Esophagus squamous epithelium (tissue), 5 donors: ENCODE measurements at regions not wholly inside any gene's neighbourhood (a gene's known extent, or its start where the extent isn't known, plus 50 kb on each side); places are given as distances from the start of the nearest gene placed in this dataset.
A peak's percentile ranks its signal among the peaks of the same experiment; 100 is the strongest.

ENCODE experiments used
- DNase-seq: peaks from one replicate; lab custom pipeline; 2025; lab: John Stamatoyannopoulos, UW
- H3K27ac ChIP-seq, 4 donors: fragments of 200-600 bp; sonication (generic); one replicate each; pipeline ENCODE4 v1.5.1; 2016 to 2019; ENCODE audit warnings: mild to moderate bottlenecking in 1 of 4
- H3K27me3 ChIP-seq, 4 donors: fragments of 200-600 bp; sonication (generic); 1 replicate in 3 of 4; 2 replicates in 1 of 4; pipeline versions ENCODE4 v1.5.1 to v1.6.0; 2017 to 2021; ENCODE audit warnings: antibody characterized with exemption in 1 of 4
- H3K36me3 ChIP-seq, 3 donors: fragments of 200-600 bp; sonication (generic); one replicate each; pipeline ENCODE4 v1.5.1; 2016 to 2019
- H3K4me1 ChIP-seq, 3 donors: fragments of 200-600 bp; sonication (generic); one replicate each; pipeline ENCODE4 v1.5.1; 2017 to 2019
- H3K4me3 ChIP-seq, 4 donors: fragments of 200-600 bp; sonication (generic); 1 replicate in 3 of 4; 2 replicates in 1 of 4; pipeline ENCODE4 v1.5.1; 2016 to 2019; ENCODE audit warnings: mild to moderate bottlenecking in 2 of 4, moderate library complexity in 1 of 4
- H3K9me3 ChIP-seq, 3 donors: fragments of 200-600 bp; sonication (generic); one replicate each; pipeline ENCODE4 v1.5.1; 2016 to 2019
- CTCF ChIP-seq, 6 experiments: fragments of 450-650 bp in 4 of 6; fragments of 200-600 bp in 2 of 6; sonication (generic) in 2 of 6; IDR thresholded peaks; one replicate each; pipeline ENCODE4 v1.5.1; 2016 to 2019; ENCODE audit warnings: antibody characterized with exemption in 6 of 6, mild to moderate bottlenecking in 4 of 6, moderate library complexity in 4 of 6
- POLR2A ChIP-seq, 4 donors: fragments of 450-650 bp; IDR thresholded peaks; one replicate each; pipeline ENCODE4 v1.6.1; 2017; ENCODE audit warnings: antibody characterized with exemption in 4 of 4, mild to moderate bottlenecking in 4 of 4, moderate library complexity in 3 of 4
- WGBS, 2 donors: methylation state at CpG; one replicate each; pipeline ENCODE4 v1.1.5; 2018; 5-methylcytosine and 5-hydroxymethylcytosine counted together
- intact Hi-C: fragments of 100-400 bp; cut with DNase I; formaldehyde crosslinking; loops from one replicate; pipeline ENCODE4 v1.15.0; 2022
- donor health status: DM: yes; HTN: yes; CAD: no.

GRCh38 chrX:95367286-95367685, 1317.4 kb upstream of the DIAPH2 start:
- Histone ChIP-seq H3K4me3 (no peak overlapping the region), H3K9me3 (no peaks in the 10 kb centered on the region), H3K27ac (no peak overlapping the region), H3K27me3 (no peaks in the 10 kb centered on the region), H3K4me1 (no peaks in the 10 kb centered on the region), H3K36me3 (no peaks in the 10 kb centered on the region)
- WGBS, 2 donors, result 70 to 80% methylated on average over 1 to 2 of the region's 2 CpGs
- intact Hi-C loops, result no loop called here
- TF ChIP-seq POLR2A (IDR thresholded peaks at IDR 0.05) (no peak), CTCF (IDR thresholded peaks at IDR 0.05) (no peak)
- DNase-seq, result no peak

- H3K4me1 ChIP-seq, result peaks cover 0 to 19% (median 0%) of the 10 kb centered on the region in 3 donors
- H3K9me3 ChIP-seq, result no peaks in the 10 kb centered on the region
- TF ChIP-seq CTCF (IDR thresholded peaks at IDR 0.05) (no peak), POLR2A (IDR thresholded peaks at IDR 0.05) (no peak)
- H3K4me3 ChIP-seq, result no peak overlapping the region
- H3K27me3 ChIP-seq, result no peaks in the 10 kb centered on the region
- intact Hi-C loops, result no loop called here
- no peaks in the 10 kb centered on the region for H3K36me3 ChIP-seq
- peak overlapping the region; percentile 51 to 76 (median 61) for H3K27ac ChIP-seq
- DNase-seq, result no peak
Measured at GRCh38 chrX:95382799-95383198, 1301.8 kb upstream of the DIAPH2 start.

- Histone ChIP-seq H3K27me3 (no peaks in the 10 kb centered on the region), H3K36me3 (no peaks in the 10 kb centered on the region), H3K9me3 (no peaks in the 10 kb centered on the region), H3K4me1 (peaks cover 0 to 19% (median 0%) of the 10 kb centered on the region in 3 donors), H3K27ac (peak overlapping the region in 2 of 4 donors; percentile 68 to 76), H3K4me3 (no peak overlapping the region)
- intact Hi-C loops, result no loop called here
- TF ChIP-seq CTCF (IDR thresholded peaks at IDR 0.05) (no peak), POLR2A (IDR thresholded peaks at IDR 0.05) (no peak)
- WGBS, 2 donors, result 42 to 44% methylated on average over 2 of the region's 2 CpGs
- no peak for DNase-seq
Measured at GRCh38 chrX:95383778-95384177, 1300.9 kb upstream of the DIAPH2 start.

GRCh38 chrX:95427389-95427788, 1257.3 kb upstream of the DIAPH2 start:
- no peaks in the 10 kb centered on the region for H3K27me3 ChIP-seq
- no peaks in the 10 kb centered on the region for H3K9me3 ChIP-seq
- no peak for TF ChIP-seq POLR2A (IDR thresholded peaks at IDR 0.05)
- TF ChIP-seq CTCF (IDR thresholded peaks at IDR 0.05), result no peak
- intact Hi-C loops, result no loop called here
- H3K4me1 ChIP-seq, result peaks cover 0 to 3% (median 0%) of the 10 kb centered on the region in 3 donors
- WGBS, 2 donors, result 45% methylated on average over 2 of the region's 2 CpGs; no CpG with 5 or more reads in 1 of the 2 donors
- no peak for DNase-seq
- H3K36me3 ChIP-seq, result no peaks in the 10 kb centered on the region
- H3K27ac ChIP-seq, result no peak overlapping the region
- H3K4me3 ChIP-seq, result no peak overlapping the region

- H3K4me1 ChIP-seq, result no peaks in the 10 kb centered on the region
- intact Hi-C loops, result no loop called here
- H3K9me3 ChIP-seq, result no peaks in the 10 kb centered on the region
- no peaks in the 10 kb centered on the region for H3K27me3 ChIP-seq
- H3K36me3 ChIP-seq, result no peaks in the 10 kb centered on the region
- DNase-seq, result no peak
- TF ChIP-seq POLR2A (IDR thresholded peaks at IDR 0.05), result no peak
- TF ChIP-seq CTCF (IDR thresholded peaks at IDR 0.05), result no peak
- H3K27ac ChIP-seq, result no peak overlapping the region
- no peak overlapping the region for H3K4me3 ChIP-seq
Measured at GRCh38 chrX:95435198-95435597, 1249.4 kb upstream of the DIAPH2 start.
